GM12874 (cell line): ENCODE measurements at regions not wholly inside any gene's neighbourhood (a gene's known extent, or its start where the extent isn't known, plus 50 kb on each side); places are given as distances from the start of the nearest gene placed in this dataset.

Experiments
- TF ChIP-seq, protein P1 (sequence below): IDR thresholded peaks from 2 replicates; pipeline ENCODE4 v1.5.1; 2011; ENCODE audit warnings: low read depth, mild to moderate bottlenecking, control low read depth, low read length, moderate library complexity; ENCODE audit not compliant: insufficient read depth

DNA sequence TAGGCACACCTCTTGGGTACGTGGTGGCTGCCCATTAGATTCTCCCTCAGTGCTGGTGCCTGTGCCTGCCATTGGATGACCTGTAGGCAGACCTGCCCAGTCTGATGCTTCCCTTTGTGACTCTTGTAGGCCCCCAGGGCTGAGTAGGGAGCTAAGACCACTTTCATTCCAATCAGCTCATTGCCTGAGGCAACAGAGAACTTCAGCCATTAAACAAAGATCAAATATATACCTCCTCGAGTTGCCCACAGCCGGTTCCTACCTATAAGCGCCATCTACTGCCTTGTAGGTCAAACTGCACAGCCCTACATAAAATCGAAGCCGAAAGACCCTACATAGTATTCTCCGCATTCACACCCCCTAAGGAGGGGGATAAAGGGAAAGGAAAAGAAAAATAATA is 184.6 kb downstream of the ETAA1 start:
- TF ChIP-seq, protein P1, sequence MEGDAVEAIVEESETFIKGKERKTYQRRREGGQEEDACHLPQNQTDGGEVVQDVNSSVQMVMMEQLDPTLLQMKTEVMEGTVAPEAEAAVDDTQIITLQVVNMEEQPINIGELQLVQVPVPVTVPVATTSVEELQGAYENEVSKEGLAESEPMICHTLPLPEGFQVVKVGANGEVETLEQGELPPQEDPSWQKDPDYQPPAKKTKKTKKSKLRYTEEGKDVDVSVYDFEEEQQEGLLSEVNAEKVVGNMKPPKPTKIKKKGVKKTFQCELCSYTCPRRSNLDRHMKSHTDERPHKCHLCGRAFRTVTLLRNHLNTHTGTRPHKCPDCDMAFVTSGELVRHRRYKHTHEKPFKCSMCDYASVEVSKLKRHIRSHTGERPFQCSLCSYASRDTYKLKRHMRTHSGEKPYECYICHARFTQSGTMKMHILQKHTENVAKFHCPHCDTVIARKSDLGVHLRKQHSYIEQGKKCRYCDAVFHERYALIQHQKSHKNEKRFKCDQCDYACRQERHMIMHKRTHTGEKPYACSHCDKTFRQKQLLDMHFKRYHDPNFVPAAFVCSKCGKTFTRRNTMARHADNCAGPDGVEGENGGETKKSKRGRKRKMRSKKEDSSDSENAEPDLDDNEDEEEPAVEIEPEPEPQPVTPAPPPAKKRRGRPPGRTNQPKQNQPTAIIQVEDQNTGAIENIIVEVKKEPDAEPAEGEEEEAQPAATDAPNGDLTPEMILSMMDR, result 0 out of 2 replicates have a peak, but pooled peaks have one; percentile 23

GRCh38 chr2:67583185-67583584 is 186.1 kb downstream of the ETAA1 start:
- TF ChIP-seq, protein P1, result no peak

GRCh38 chr2:67585400-67585799 is 188.3 kb downstream of the ETAA1 start:
- TF ChIP-seq, protein P1, result no peak

- TF ChIP-seq, protein P1, result no peak
Measured at GRCh38 chr2:67596871-67597270, 199.7 kb downstream of the ETAA1 start.

DNA sequence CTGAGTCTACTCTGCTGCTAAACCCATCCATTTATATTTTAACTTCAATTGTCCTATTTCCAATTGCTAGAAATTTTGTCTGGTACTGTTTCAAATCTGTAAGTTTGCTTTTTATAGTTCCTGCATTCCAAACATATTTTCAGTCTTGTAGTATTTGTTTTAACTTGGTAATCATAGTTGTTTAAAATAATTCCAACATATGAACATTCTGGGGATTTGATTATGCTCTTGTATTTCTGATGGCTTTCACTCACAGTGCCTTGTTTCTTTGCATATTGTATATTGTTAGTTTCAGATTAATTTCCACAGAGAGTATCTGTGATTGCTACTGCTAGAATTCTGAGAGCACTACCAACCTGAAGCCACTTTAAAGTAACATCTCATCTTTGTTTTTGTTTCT is 202.4 kb downstream of the ETAA1 start:
- TF ChIP-seq, protein P1, result no peak

- TF ChIP-seq, protein P1, result no peak
Measured at GRCh38 chr2:67600222-67600871, 203.2 kb downstream of the ETAA1 start.

GRCh38 chr2:67600946-67601345 is 203.8 kb downstream of the ETAA1 start:
- TF ChIP-seq, protein P1, result no peak

DNA sequence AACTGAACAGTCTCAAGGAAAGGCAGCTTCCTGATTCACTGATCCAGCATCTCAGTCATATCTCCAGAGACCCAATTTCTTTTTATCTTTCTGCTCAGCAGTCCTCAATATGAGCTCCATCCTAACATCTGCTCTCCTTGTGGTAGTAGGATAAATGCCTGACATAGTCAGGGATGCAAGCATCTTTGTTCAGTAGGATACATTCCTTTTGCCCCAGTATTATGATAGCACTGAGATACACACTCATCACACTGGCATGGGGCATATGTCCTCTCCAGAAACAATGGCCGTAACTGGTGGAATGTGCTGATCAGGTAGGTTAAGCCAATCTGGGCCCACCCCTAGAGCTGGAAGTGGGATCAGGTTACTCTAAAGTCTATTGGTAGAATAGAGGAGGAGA is 207.2 kb downstream of the ETAA1 start:
- TF ChIP-seq, protein P1, result no peak
